ENCODE measurements at regions not wholly inside any gene's neighbourhood (a gene's known extent, or its start where the extent isn't known, plus 50 kb on each side); places are given as distances from the start of the nearest gene placed in this dataset.

DNA sequence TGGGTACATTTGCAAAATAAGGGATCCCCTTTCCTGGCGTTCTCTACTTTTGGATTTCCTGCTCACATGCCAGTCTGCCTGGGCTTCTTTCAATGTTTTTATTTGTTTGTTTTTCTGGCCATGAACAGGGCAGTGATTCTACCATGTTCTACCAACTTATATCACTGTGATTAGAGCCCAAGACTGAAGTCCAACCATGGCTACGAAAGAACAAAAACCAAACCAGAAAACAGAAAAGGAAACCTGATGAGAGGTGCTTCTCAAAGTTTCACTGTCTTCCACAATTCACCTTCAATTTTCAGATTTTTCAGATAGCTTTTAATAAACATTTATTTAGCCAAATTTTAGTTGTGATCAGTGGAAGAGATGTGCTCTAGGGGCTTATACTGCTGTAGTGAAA is 187.6 kb upstream of the TACR3 start:
- 72 to 82% (median 82%) methylated on average over 2 of the region's 2 CpGs for WGBS, 3 donors
- H3K27me3 ChIP-seq, result no peaks in the 10 kb centered on the region
- intact Hi-C loops (cut with DNase I), result no loop called here
- H3K4me1 ChIP-seq (ENCODE audit: insufficient read depth), result no peaks in the 10 kb centered on the region
- H3K36me3 ChIP-seq, result no peaks in the 10 kb centered on the region
- DNase-seq, result no peak
- H3K9me3 ChIP-seq, result no peaks in the 10 kb centered on the region
- no peak overlapping the region for H3K27ac ChIP-seq
- no peak for TF ChIP-seq POLR2A (IDR thresholded peaks at IDR 0.05)
- no peak overlapping the region for H3K4me3 ChIP-seq

DNA sequence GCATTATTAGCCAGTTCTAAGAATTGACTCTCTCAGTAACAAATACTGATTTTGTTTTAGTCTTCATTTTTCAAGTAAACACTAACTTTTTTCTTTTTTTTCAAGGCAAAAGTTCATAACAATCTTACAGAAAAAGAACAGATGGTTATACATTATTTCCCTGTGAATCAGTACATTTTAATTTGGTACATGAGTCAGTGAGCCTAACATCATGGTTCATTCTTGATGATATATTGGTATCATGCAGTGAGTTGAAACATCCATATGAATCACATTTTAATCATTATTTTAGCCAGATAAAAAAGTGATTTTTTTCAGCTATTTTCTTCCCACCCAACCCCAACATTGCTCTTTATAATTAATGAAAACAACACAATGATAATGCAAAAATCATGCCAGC is 184.3 kb upstream of the TACR3 start:
- Histone ChIP-seq H3K4me1 (ENCODE audit: insufficient read depth) (no peaks in the 10 kb centered on the region), H3K36me3 (no peaks in the 10 kb centered on the region), H3K9me3 (no peaks in the 10 kb centered on the region), H3K27ac (no peak overlapping the region), H3K4me3 (no peak overlapping the region), H3K27me3 (no peaks in the 10 kb centered on the region)
- no peak for TF ChIP-seq POLR2A (IDR thresholded peaks at IDR 0.05)
- TF ChIP-seq EP300 (IDR thresholded peaks at IDR 0.05), result no peak
- TF ChIP-seq, protein P1, sequence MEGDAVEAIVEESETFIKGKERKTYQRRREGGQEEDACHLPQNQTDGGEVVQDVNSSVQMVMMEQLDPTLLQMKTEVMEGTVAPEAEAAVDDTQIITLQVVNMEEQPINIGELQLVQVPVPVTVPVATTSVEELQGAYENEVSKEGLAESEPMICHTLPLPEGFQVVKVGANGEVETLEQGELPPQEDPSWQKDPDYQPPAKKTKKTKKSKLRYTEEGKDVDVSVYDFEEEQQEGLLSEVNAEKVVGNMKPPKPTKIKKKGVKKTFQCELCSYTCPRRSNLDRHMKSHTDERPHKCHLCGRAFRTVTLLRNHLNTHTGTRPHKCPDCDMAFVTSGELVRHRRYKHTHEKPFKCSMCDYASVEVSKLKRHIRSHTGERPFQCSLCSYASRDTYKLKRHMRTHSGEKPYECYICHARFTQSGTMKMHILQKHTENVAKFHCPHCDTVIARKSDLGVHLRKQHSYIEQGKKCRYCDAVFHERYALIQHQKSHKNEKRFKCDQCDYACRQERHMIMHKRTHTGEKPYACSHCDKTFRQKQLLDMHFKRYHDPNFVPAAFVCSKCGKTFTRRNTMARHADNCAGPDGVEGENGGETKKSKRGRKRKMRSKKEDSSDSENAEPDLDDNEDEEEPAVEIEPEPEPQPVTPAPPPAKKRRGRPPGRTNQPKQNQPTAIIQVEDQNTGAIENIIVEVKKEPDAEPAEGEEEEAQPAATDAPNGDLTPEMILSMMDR (IDR thresholded peaks at IDR 0.05), result no peak
- no peak for DNase-seq
- intact Hi-C loops (cut with DNase I), result no loop called here

DNA sequence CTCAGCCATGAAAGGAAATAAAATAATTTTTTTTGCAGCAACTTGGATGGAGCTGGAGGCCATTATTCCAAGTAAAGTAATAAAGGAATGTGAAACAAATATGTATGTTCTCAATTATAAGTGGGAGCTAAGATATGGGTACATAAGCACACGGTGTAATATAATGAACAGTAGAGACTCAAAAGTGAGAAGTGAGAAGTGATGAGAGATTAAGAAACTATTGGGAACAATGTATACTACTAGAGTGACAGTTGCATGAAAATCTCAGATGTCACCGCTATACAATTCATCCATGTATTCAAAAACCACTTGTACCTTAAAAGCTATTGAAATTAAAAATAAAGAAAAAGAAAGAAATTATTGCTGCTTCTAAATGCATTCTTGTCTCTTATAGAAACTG is 182.9 kb upstream of the TACR3 start:
- H3K9me3 ChIP-seq, result no peaks in the 10 kb centered on the region
- H3K4me3 ChIP-seq, result no peak overlapping the region
- H3K27me3 ChIP-seq, result no peaks in the 10 kb centered on the region
- no peaks in the 10 kb centered on the region for H3K4me1 ChIP-seq (ENCODE audit: insufficient read depth)
- intact Hi-C loops (cut with DNase I), result no loop called here
- no peak overlapping the region for H3K27ac ChIP-seq
- 86 to 94% (median 89%) methylated on average over 2 of the region's 2 CpGs for WGBS, 3 donors
- no peaks in the 10 kb centered on the region for H3K36me3 ChIP-seq
- no peak for DNase-seq
- TF ChIP-seq, protein P1 (IDR thresholded peaks at IDR 0.05), result no peak
- TF ChIP-seq EP300 (IDR thresholded peaks at IDR 0.05) (no peak), POLR2A (IDR thresholded peaks at IDR 0.05) (no peak)

DNA sequence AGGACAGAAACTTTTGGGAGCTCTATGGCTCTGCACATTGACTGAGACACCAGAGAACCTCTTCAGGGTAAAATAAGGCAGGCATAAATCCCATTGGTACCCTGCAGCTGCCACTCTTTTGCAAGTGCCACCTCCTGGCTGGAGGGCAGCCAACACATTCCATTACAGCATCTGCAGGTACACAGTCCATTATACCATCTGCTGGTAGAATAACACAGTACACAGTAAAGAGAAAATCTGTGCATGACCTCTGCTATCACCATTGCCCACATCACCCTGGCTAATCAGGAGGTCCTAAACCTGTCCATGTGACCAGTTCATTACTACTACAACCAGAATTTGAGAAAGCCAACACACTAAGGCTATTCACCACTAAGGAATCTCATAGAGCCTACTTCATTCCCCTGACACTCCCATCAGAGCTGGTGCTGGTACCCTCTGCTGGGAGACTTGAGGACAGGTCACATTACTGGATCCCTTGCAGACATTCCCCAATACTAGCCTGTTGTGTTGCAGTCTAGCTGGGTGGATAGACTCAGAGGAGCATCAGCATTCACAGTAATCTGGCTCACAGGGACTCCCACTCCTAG is 176.2 kb upstream of the TACR3 start:
- H3K27me3 ChIP-seq, result no peaks in the 10 kb centered on the region
- H3K27ac ChIP-seq, result no peak overlapping the region
- intact Hi-C loops (cut with DNase I), result no loop called here
- H3K9me3 ChIP-seq, result no peaks in the 10 kb centered on the region
- DNase-seq, result no peak
- no peaks in the 10 kb centered on the region for H3K4me1 ChIP-seq (ENCODE audit: insufficient read depth)
- H3K36me3 ChIP-seq, result no peaks in the 10 kb centered on the region
- H3K4me3 ChIP-seq, result no peak overlapping the region
- TF ChIP-seq, protein P1 (IDR thresholded peaks at IDR 0.05), result no peak
- TF ChIP-seq EP300 (IDR thresholded peaks at IDR 0.05) (no peak), POLR2A (IDR thresholded peaks at IDR 0.05) (no peak)

DNA sequence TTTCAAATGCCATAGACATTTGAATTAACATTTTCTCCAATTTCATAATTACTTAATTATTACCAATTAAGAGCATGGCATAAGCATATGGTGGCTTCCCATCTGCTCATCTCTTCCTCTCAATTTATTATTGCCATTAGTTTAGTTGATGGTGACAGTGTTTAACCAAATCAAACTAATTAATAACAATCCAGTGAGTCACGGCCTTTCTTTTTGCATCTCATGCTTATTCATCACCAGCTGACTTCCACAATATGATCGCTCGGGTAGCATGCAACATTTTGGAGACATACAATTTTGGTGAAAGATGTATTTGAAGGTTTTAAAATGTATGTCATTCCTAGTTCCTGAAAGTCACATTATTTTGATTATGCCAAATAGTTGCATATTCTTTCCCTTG is 172.8 kb upstream of the TACR3 start:
- Histone ChIP-seq H3K36me3 (no peaks in the 10 kb centered on the region), H3K27ac (no peak overlapping the region), H3K4me3 (no peak overlapping the region), H3K4me1 (ENCODE audit: insufficient read depth) (no peaks in the 10 kb centered on the region), H3K27me3 (no peaks in the 10 kb centered on the region), H3K9me3 (no peaks in the 10 kb centered on the region)
- no peak for DNase-seq
- intact Hi-C loops (cut with DNase I), result no loop called here
- no peak for TF ChIP-seq EP300 (IDR thresholded peaks at IDR 0.05)
- TF ChIP-seq POLR2A (IDR thresholded peaks at IDR 0.05), result no peak
- TF ChIP-seq, protein P1 (IDR thresholded peaks at IDR 0.05), result no peak
- WGBS, 3 donors, result 75 to 86% (median 86%) methylated on average over 3 of the region's 3 CpGs

Data from ovary (tissue), 7 donors.